ENCODE measurements at regions not wholly inside any gene's neighbourhood (a gene's known extent, or its start where the extent isn't known, plus 50 kb on each side); places are given as distances from the start of the nearest gene placed in this dataset.

DNA sequence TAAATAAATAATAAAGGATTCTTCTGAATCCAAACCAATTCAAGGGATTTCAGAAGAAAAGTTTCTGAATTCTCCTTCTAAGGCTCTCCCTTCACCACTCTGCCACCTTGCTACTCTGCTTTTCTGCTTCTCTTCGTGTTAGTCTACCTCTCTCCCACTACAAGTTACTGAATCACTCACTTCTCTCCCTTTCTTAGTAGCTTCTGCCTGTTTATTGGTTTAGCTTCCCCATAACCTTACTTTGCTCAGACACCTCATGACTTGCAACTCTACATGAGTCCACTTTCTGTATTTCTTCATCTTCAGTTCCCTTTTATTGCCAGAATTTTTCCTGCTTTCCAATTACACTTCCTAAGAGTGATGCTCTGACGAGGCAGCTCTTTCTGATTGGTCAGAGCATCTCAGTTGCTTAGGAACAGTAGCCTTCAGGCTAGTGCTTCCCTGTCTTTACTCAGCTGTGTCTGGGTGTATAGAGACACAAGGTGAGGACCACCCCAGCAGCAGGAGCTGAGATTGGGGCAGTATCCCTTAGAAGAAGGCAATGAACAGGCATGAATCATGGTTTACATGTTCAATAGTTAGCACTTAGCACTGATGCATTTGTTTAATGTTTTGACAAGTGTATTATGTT, 144.6 kb downstream of the SLC30A10 start:
- no peak overlapping the region for H3K4me3 ChIP-seq (ENCODE audit: low read depth, low read length)
- TF ChIP-seq, protein P1, sequence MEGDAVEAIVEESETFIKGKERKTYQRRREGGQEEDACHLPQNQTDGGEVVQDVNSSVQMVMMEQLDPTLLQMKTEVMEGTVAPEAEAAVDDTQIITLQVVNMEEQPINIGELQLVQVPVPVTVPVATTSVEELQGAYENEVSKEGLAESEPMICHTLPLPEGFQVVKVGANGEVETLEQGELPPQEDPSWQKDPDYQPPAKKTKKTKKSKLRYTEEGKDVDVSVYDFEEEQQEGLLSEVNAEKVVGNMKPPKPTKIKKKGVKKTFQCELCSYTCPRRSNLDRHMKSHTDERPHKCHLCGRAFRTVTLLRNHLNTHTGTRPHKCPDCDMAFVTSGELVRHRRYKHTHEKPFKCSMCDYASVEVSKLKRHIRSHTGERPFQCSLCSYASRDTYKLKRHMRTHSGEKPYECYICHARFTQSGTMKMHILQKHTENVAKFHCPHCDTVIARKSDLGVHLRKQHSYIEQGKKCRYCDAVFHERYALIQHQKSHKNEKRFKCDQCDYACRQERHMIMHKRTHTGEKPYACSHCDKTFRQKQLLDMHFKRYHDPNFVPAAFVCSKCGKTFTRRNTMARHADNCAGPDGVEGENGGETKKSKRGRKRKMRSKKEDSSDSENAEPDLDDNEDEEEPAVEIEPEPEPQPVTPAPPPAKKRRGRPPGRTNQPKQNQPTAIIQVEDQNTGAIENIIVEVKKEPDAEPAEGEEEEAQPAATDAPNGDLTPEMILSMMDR (IDR thresholded peaks at IDR 0.05; ENCODE audit: insufficient read depth, low read depth, low read length, missing control alignments): no peak
- DNase-seq (ENCODE audit: low read depth): no peak

DNA sequence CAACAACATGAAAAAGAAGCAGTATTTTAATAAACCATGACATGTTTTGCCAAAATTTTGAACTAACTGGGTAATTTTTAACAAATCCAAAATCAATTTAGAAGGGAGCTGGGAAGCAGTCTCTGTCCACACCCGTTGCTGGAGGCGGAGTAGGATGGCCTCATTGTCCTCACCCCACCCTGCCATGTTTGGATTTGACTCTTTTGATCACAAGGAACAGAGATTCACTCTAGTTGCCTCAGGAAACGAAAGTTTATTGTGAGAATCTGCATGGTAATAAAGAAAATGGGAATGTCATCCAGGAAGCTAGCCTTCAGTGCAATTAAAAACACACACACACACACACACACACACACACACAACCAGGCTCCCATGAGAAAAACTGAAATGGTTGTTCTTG, 145.4 kb downstream of the SLC30A10 start:
- H3K4me3 ChIP-seq (ENCODE audit: low read depth, low read length): no peak overlapping the region
- no peak for DNase-seq (ENCODE audit: low read depth)
- TF ChIP-seq, protein P1 (IDR thresholded peaks at IDR 0.05; ENCODE audit: insufficient read depth, low read depth, low read length, missing control alignments): no peak

DNA sequence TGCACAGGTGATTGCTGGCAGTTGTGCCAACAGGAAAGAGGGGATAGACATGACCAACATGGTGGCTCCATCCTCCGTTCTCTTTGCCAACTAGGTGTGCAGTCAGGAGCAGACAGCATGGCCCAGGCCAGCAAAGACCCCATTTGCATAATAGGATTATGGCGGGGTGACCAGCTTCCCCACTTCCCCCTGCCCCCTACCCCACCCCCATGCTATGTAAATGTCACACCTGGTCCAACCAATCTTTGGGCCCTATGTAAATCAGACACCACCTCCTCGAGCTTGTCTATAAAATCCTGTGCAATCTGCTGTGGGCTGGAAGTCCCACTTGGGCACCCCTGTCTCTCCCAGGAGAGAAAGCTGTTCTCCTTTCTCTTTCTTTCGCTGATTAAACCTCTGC, 146.0 kb downstream of the SLC30A10 start:
- TF ChIP-seq, protein P1 (IDR thresholded peaks at IDR 0.05; ENCODE audit: insufficient read depth, low read depth, low read length, missing control alignments): no peak

DNA sequence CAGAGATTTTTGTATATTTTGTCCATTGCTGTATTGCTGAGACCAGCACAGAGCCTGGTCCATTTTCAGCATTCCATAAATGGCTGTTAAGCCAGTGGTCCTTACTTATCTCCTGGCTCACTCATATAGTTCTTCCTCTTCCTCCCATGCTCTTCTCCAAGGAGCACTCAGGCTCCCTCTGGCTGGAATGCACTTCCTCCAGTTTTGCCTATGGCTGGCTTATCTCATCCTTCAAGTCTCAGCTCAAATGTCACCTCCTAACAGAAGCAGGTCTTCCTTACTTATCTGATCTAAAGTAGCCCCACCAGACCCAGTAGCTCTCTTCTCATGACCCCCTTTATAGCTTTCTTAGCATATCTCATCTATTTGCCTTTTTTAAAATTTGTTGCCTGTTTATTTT, 146.9 kb downstream of the SLC30A10 start:
- TF ChIP-seq, protein P1 (IDR thresholded peaks at IDR 0.05; ENCODE audit: insufficient read depth, low read depth, low read length, missing control alignments): no peak
- H3K4me3 ChIP-seq (ENCODE audit: low read depth, low read length): no peak overlapping the region
- DNase-seq (ENCODE audit: low read depth): no peak

More for the DNA sequence above, 146.0 kb downstream of the SLC30A10 start:
- no peak for DNase-seq (ENCODE audit: low read depth)
- no peak overlapping the region for H3K4me3 ChIP-seq (ENCODE audit: low read depth, low read length)

DNA sequence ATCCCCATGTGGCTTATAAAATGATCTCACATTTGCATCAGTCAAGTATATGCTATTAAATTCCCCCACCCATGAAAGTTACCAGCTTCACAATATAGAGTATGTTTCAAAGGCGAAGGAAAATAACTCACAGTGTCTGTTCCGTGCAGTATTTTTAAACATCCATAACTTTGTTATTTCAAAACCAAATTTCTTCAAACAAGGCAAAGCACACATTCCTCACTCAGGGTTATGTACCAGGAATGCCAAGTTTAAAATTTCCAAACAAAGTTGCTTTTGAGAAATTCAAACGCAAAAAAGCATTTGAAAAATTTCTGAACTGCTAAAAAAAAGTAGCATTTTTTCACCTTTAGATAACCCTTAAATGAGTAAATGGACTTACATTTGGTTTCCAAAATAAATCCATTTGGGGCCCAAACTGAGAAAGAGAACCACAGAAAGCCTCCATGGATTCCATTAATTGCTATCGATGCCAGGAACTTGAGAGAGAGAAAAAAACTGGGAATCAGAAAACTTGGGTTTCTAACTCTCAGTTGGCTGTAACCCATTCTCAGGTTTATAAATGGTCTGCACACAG, 149.5 kb downstream of the SLC30A10 start:
- TF ChIP-seq, protein P1 (IDR thresholded peaks at IDR 0.05; ENCODE audit: insufficient read depth, low read depth, low read length, missing control alignments): no peak
- no peak for DNase-seq (ENCODE audit: low read depth)
- no peak overlapping the region for H3K4me3 ChIP-seq (ENCODE audit: low read depth, low read length)

DNA sequence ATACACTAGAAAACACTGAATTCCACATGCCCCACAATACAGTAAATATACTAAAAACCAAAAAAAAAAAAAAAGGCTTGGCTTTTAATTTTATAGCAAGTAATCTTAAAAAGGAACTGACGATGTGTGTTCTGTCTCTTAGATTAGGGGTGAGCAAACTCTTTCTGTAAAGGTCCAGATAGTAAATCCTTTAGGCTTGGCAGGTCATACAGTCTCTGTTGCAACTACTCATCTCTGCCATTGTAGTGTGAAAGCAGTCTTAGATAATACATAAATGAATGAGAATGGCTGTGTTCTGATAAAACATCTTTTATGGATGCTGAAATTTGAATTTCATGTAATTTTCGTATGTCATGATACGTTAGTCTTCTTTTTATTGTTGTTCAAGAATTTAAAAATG, 150.2 kb downstream of the SLC30A10 start:
- H3K4me3 ChIP-seq (ENCODE audit: low read depth, low read length): no peak overlapping the region
- DNase-seq (ENCODE audit: low read depth): no peak
- TF ChIP-seq, protein P1 (IDR thresholded peaks at IDR 0.05; ENCODE audit: insufficient read depth, low read depth, low read length, missing control alignments): no peak

DNA sequence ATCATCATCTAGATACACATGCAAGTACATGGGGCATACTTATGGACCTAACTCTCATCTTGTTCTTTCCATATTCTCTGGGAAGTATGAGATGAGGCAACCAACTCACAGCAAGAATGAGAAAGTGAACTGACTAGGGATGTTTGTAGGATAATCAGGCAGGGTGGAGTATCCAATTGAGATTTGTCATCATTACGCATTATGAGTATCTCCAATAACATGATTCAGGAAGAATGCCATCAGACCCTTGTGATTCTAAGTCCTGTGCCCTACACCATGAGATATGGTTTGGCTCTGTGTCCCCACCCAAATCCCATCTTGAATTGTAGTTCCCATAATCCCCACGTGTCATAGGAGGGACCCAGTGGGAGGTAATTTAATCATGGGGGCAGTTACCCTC, 154.0 kb downstream of the SLC30A10 start:
- DNase-seq (ENCODE audit: low read depth): no peak
- no peak overlapping the region for H3K4me3 ChIP-seq (ENCODE audit: low read depth, low read length)
- TF ChIP-seq, protein P1 (IDR thresholded peaks at IDR 0.05; ENCODE audit: insufficient read depth, low read depth, low read length, missing control alignments): no peak
